Loucy (cell line): ENCODE measurements at regions not wholly inside any gene's neighbourhood (a gene's known extent, or its start where the extent isn't known, plus 50 kb on each side); places are given as distances from the start of the nearest gene placed in this dataset.

Source experiments
- H2AFZ ChIP-seq: fragments of 200-600 bp; sonication (generic); 2 replicates; pipeline ENCODE4 v1.6.0; 2016; ENCODE audit warnings: antibody characterized with exemption, mild to moderate bottlenecking, low read length, moderate library complexity
- H3F3A ChIP-seq: fragments of 200-600 bp; 2 replicates; pipeline ENCODE4 v1.6.0; 2016; ENCODE audit warnings: antibody characterized with exemption, low read depth, mild to moderate bottlenecking
- H3K27me3 ChIP-seq: fragments of 200-600 bp; sonication (generic); 2 replicates; pipeline ENCODE4 v1.6.1; 2014; ENCODE audit warnings: low read length, mild to moderate bottlenecking; ENCODE audit not compliant: insufficient read depth, poor library complexity, severe bottlenecking
- H3K36me3 ChIP-seq: fragments of 200-600 bp; sonication (generic); 2 replicates; pipeline ENCODE4 v1.6.1; 2016; ENCODE audit warnings: low read length; ENCODE audit not compliant: insufficient read depth
- H3K4me1 ChIP-seq: fragments of 200-600 bp; sonication (generic); 2 replicates; pipeline ENCODE4 v1.5.1; 2014; ENCODE audit warnings: low read length, mild to moderate bottlenecking; ENCODE audit not compliant: insufficient read depth, poor library complexity, severe bottlenecking
- H3K4me2 ChIP-seq: fragments of 200-600 bp; sonication (generic); 2 replicates; pipeline ENCODE4 v1.6.0; 2014; ENCODE audit warnings: antibody characterized with exemption, low read length, low read depth, mild to moderate bottlenecking; ENCODE audit not compliant: poor library complexity, severe bottlenecking
- H3K4me3 ChIP-seq: fragments of 200-600 bp; sonication (generic); 2 replicates; pipeline ENCODE4 v1.5.1; 2014; ENCODE audit warnings: low read length, mild to moderate bottlenecking, mixed read lengths; ENCODE audit not compliant: poor library complexity, severe bottlenecking
- H3K79me2 ChIP-seq: fragments of 200-600 bp; sonication (generic); 2 replicates; pipeline ENCODE4 v1.6.1; 2014; ENCODE audit warnings: low read length; ENCODE audit not compliant: insufficient read depth
- H3K9ac ChIP-seq: fragments of 200-600 bp; sonication (generic); 2 replicates; pipeline ENCODE4 v1.6.0; 2014; ENCODE audit warnings: mild to moderate bottlenecking, low read depth, low read length, moderate library complexity; ENCODE audit not compliant: poor library complexity, severe bottlenecking
- H3K9me2 ChIP-seq: fragments of 200-600 bp; sonication (generic); replicated peaks from 2 replicates; pipeline ENCODE4 v1.6.1; 2016; ENCODE audit warnings: low read depth, low read length, mixed read lengths
- H3K9me3 ChIP-seq: fragments of 200-600 bp; sonication (generic); 2 replicates; pipeline ENCODE4 v1.6.1; 2014; ENCODE audit warnings: mild to moderate bottlenecking, antibody characterized with exemption, low read length, low read depth; ENCODE audit not compliant: insufficient read depth
- H4K20me1 ChIP-seq: fragments of 200-600 bp; sonication (generic); 2 replicates; pipeline ENCODE4 v1.6.0; 2014; ENCODE audit warnings: antibody characterized with exemption, low read length, mild to moderate bottlenecking; ENCODE audit not compliant: insufficient read depth, poor library complexity, severe bottlenecking
- CTCF ChIP-seq: fragments of 200-600 bp; sonication (generic); conservative IDR thresholded peaks from 2 replicates; pipeline ENCODE4 v1.5.1; 2014; ENCODE audit warnings: mild to moderate bottlenecking, antibody characterized with exemption, low read length
- EZH2phosphoT487 ChIP-seq: fragments of 200-600 bp; IDR thresholded peaks from 2 replicates; pipeline ENCODE4 v1.6.1; 2018; ENCODE audit warnings: antibody characterized with exemption, mild to moderate bottlenecking, moderate library complexity, borderline replicate concordance

- H3K27me3 ChIP-seq: no peaks in the 10 kb centered on the region
- no peaks in the 10 kb centered on the region for H3K9me3 ChIP-seq
- no peak overlapping the region for H2AFZ ChIP-seq
- no peaks in the 10 kb centered on the region for H3K79me2 ChIP-seq
- H3K9ac ChIP-seq: no peak overlapping the region
- peaks cover 21% of the 10 kb centered on the region for H3K4me1 ChIP-seq
- TF ChIP-seq EZH2phosphoT487 (no peak), CTCF (no peak)
- H3F3A ChIP-seq: no peaks in the 10 kb centered on the region
- H3K9me2 ChIP-seq: no peaks in the 10 kb centered on the region
- H3K4me2 ChIP-seq: no peak overlapping the region
- H4K20me1 ChIP-seq: no peaks in the 10 kb centered on the region
- no peaks in the 10 kb centered on the region for H3K36me3 ChIP-seq
- H3K4me3 ChIP-seq: no peak overlapping the region
Measured at GRCh38 chr5:158468444-158468843, 609.5 kb upstream of the CLINT1 start.

- Histone ChIP-seq H2AFZ (peak overlapping the region; percentile 46; the same call in 1 of the 2 replicates), H3K36me3 (no peaks in the 10 kb centered on the region), H3F3A (no peaks in the 10 kb centered on the region), H4K20me1 (no peaks in the 10 kb centered on the region), H3K4me1 (peaks cover 20% of the 10 kb centered on the region), H3K9me3 (no peaks in the 10 kb centered on the region), H3K4me3 (no peak overlapping the region), H3K9me2 (no peaks in the 10 kb centered on the region), H3K4me2 (no peak overlapping the region), H3K9ac (no peak overlapping the region), H3K27me3 (no peaks in the 10 kb centered on the region), H3K79me2 (no peaks in the 10 kb centered on the region)
- no peak for TF ChIP-seq EZH2phosphoT487
- no peak for TF ChIP-seq CTCF
Measured at GRCh38 chr5:158466191-158466590, 607.2 kb upstream of the CLINT1 start.

- Histone ChIP-seq H3K4me2 (no peak overlapping the region), H2AFZ (no peak overlapping the region), H3K9me3 (no peaks in the 10 kb centered on the region), H3K36me3 (no peaks in the 10 kb centered on the region), H3K9me2 (no peaks in the 10 kb centered on the region), H3F3A (no peaks in the 10 kb centered on the region), H3K4me1 (peaks cover 14% of the 10 kb centered on the region), H3K4me3 (no peak overlapping the region), H3K79me2 (no peaks in the 10 kb centered on the region), H4K20me1 (no peaks in the 10 kb centered on the region), H3K9ac (no peak overlapping the region), H3K27me3 (no peaks in the 10 kb centered on the region)
- TF ChIP-seq CTCF: no peak
Measured at GRCh38 chr5:158465086-158465972, 606.4 kb upstream of the CLINT1 start.
